M059J (cell line): ENCODE measurements at regions not wholly inside any gene's neighbourhood (a gene's known extent, or its start where the extent isn't known, plus 50 kb on each side); places are given as distances from the start of the nearest gene placed in this dataset.
"Not testable (repeated sequence)": the region's sequence is repeated elsewhere in the genome, so short reads cannot be mapped to it uniquely, and the experiment has no call there.

Experiments used
- DNase-seq: peaks from one replicate; pipeline ENCODE4 v3.0.0-alpha.2; 2012; ENCODE audit warnings: low read depth

DNA sequence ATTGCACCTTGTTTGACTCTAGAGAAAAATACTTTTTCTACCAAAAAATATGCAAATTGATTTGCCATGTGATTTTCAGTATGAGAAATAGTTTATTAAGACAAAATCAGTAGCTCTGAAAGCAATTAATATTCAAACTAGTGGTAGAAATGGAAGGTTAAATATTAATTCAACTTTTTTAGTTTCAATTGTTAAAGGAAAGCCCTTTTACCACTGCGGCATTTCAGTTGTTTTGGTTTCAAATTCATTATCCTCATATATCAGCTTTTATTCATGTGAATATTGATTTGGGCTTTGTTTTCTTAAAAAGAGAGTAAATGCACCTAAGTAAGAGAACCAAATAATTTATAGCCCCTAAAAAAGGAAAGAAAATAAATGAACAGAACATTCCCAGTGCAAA, 660.6 kb upstream of the CHD1 start:
- DNase-seq = no peak

GRCh38 chr5:99587983-99588382, 659.2 kb upstream of the CHD1 start:
- DNase-seq = no peak

DNA sequence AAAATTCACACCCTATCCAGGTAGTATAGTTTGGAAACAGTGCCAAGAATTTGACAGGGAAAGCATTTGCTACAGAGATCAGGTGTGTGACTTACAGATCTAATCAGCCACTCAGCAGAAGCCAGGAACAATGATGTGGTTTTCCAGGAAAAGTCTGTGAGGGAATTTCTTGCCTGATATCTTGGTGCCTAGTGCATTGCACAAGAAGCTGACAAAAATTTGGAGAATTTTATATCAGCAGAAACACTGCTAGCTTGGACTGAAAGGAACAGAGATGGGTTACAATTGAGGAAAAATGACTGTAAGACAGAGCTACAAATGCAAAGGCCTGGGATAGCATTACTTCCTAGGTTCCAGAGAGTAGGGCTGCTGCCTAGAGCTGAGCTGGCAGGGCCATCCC, 658.1 kb upstream of the CHD1 start:
- no peak for DNase-seq

- not testable (repeated sequence) for DNase-seq
Measured at GRCh38 chr5:99581204-99581603, 652.4 kb upstream of the CHD1 start.

DNA sequence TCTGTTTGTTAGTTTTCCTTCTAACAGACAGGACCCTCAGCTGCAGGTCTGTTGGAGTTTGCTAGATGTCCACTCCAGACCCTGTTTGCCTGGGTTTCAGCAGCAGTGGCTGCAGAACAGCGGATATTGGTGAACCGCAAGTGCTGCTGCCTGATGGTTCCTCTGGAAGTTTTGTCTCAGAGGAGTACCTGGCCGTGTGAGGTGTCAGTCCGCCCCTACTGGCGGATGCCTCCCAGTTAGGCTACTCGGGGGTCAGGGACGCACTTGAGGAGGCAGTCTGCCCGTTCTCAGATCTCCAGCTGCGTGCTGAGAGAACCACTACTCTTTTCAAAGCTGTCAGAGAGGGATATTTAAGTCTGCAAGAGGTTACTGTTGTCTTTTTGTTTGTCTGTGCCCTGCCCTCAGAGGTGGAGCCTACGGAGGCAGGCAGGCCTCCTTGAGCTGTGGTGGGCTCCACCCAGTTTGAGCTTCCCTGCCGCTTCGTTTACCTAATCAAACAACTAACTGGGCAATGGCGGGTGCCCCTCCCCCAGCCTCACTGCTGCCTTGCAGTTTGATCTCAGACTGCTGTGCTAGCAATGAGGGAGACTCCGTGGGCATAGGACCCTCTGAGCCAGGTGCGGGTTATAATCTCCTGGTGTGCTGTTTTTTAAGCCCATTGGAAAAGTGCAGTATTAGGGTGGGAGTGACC, 634.3 kb upstream of the CHD1 start:
- not testable (repeated sequence) for DNase-seq

- DNase-seq = no peak
Measured at GRCh38 chr5:99553211-99553810, 624.5 kb upstream of the CHD1 start.

GRCh38 chr5:99544356-99544755, 615.5 kb upstream of the CHD1 start:
- no peak for DNase-seq

- DNase-seq = peak; percentile 13
Measured at GRCh38 chr5:99543841-99544240, 615.0 kb upstream of the CHD1 start.

DNA sequence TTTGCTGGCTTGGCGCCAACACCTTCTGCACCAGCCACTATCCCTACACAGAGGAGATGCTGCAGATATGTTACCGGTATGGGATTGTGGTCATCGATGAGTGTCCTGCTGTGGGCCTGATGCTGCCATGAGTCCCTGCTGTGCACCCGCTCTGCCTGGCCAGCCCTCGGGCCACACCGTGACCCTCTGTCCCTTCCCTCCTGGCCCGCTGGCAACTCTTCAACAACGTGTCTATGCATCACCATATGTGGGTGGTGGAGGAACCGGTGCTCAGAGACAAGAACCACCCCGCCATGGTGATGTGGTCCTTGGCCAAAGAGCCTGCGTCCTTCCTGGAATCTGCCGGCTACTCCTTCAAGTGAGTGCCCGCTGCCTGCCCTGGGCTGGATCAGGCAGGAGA, 605.4 kb upstream of the CHD1 start:
- not testable (repeated sequence) for DNase-seq

DNA sequence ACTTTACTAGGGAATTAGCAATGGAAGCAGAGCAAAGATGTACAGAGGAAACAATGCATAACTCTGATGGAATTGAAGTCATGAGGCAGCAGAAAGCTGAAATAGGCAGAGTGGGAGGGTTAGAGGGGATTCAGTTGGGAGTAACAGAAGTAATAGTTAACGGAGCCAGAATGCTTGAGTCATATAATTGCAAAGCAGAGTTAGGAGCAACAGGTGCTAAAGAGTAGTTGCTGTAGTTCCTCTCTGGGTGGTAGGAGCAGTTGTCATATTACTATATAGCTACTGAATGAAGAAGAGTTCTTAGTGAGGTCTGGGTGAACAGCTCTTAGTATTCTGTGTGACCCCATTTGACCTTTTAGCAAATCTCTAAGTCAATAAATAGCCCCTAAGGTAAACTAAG, 592.9 kb upstream of the CHD1 start:
- not testable (repeated sequence) for DNase-seq

- not testable (repeated sequence) for DNase-seq
Measured at GRCh38 chr5:99515864-99516490, 587.2 kb upstream of the CHD1 start.

DNA sequence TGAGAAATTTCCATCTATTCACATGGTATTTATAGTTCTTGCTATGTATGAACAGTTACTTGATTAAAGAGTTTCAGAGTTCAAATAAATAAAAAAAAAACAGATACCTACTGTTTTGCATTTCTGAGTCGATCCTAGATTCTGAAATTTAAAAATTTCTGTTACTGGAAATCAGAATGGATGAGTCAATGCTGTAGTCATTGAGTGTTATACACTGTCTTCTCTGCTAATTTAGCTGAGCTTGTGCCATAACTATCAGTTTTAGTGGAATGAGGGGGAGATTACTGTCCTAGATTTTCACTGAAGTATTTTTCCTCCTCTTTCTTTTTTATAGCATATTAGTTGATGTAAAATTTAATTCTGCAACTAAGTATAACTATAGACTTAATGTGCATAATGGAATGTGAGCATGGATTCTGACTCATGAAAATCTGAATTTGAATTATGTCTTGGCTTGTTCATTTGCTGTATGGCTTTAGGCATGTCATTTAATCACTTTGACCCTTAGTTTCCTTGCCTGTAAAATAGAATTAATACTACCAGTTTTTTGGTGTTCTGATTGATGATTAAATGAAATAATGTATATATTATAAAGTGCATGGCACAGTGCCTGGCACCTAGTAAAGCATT, 581.5 kb upstream of the CHD1 start:
- DNase-seq = not testable (repeated sequence)

DNA sequence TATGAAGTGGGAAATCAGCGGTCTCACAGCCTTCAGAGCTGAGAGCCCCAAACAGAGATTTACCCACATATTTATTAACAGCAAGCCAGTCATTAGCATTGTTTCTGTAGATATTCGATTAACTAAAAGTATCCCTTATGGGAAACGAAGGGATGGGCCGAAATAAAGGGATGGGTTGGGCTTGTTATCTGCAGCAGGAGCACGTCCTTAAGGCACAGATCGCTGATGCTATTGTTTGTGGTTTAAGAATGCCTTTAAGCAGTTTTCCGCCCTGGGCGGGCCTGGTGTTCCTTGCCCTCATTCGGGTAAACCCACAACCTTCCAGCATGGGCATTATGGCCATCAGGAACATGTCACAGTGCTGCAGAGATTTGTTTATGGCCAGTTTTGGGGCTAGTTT, 580.3 kb upstream of the CHD1 start:
- not testable (repeated sequence) for DNase-seq

- DNase-seq = not testable (repeated sequence)
Measured at GRCh38 chr5:99495456-99495855, 566.6 kb upstream of the CHD1 start.

- not testable (repeated sequence) for DNase-seq
Measured at GRCh38 chr5:99478450-99478849, 549.6 kb upstream of the CHD1 start.

DNA sequence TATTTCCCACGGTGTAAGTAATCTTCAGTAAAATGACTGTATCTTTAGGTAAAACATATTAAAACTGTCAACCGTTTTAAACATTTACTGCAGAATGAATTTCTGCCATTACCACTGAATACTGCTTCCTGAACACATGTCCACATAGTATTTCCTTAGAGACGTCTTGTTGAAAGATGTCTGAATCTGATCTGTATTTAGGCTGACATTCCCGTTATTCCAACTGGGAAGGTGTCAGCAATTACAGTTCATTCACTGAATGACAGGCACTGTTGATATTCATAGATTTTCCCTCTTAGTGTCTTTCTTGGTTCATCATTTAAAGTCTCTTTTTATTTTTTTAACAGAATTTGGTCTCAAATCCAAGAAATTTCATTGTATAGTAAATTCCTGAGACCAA, 544.5 kb upstream of the CHD1 start:
- DNase-seq = not testable (repeated sequence)

- DNase-seq = not testable (repeated sequence)
Measured at GRCh38 chr5:99471726-99472125, 542.9 kb upstream of the CHD1 start.

DNA sequence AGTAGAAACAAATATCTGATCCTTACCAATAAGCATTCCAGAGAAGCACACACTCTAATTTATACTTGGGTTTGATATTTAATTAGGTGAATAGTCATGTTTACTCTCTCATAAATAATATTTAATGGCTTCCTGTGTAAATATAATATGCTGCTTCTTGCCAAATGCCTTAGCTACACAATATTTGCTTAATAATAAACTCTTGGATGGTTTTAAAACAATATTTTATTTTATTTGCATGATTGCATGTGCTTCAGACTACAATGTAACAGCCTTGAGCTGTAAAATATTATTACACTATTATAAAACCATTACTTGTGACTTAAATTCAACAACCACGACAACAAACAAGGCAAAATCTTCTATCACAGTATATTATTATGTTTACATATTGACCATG, 542.4 kb upstream of the CHD1 start:
- not testable (repeated sequence) for DNase-seq

DNA sequence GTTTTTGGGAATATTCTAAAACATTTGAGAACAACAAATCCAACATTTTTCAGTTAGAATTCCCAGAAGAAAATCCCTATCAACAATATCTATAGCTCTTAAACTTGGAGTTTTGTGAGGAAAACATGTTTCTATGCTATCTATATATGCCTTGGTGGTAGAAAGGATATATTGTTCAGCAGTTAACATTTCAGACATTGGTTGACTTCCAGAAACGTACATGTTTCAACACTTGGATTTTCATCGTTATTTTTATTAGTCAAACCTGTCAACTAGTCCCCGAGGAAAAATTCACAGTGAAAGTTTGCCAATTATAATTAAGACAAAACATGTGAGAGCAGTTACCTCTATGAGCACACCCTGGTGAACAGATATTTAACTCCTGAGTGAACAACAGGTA, 541.8 kb upstream of the CHD1 start:
- DNase-seq = not testable (repeated sequence)

DNA sequence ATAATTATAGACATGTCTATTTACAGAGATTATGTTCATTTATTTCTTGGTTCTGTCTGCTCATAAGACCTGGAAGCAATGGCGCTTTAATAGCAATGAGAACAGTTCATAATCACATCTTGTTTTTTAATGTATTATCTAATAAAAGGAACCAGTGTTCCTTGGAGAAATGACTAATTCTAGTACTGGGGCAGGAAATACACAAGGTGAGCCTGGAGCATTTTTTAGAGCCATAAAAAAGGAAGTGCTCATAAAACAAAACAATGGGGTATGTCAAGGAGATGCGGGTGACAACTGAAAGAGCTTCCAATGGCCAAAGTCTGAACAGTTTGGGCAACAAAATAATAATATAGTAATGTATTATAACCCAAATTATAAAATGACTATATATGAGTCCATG, 531.9 kb upstream of the CHD1 start:
- no peak for DNase-seq

GRCh38 chr5:99453196-99453595, 524.4 kb upstream of the CHD1 start:
- DNase-seq = no peak

- DNase-seq = peak; percentile 5
Measured at GRCh38 chr5:99449786-99450185, 521.0 kb upstream of the CHD1 start.

- no peak for DNase-seq
Measured at GRCh38 chr5:99445805-99446204, 517.0 kb upstream of the CHD1 start.
